GM12878 (cell line): ENCODE measurements at regions not wholly inside any gene's neighbourhood (a gene's known extent, or its start where the extent isn't known, plus 50 kb on each side); places are given as distances from the start of the nearest gene placed in this dataset.

Experiments used
- ATAC-seq: fragments of 200-7000 bp; cut with Tn5 transposase; 3 replicates; pipeline ENCODE4 v1.9.1; 2020; ENCODE audit warnings: mild to moderate bottlenecking, moderate library complexity
- BruUV-seq: library from RNA; stranded (reverse); fragments of 400-500 nt; replicated peaks from 2 replicates; lab custom pipeline; 2021; lab: Mats Ljungman, UMichigan
- CTCF ChIA-PET: fragments of 300-600 bp; sonication (Branson Sonifier 250); formaldehyde crosslinking; extraction: SDS; loops from one replicate; lab custom pipeline; 2021; ENCODE audit warnings: inconsistent platforms; lab: Yijun Ruan, JAX
- POLR2A ChIA-PET: fragments of 350-600 bp; formaldehyde crosslinking; extraction: SDS; loops from one replicate; lab custom pipeline; 2021; ENCODE audit warnings: inconsistent platforms; lab: Charles Lee
- RAD21 ChIA-PET: fragments of 300-600 bp; sonication (Branson Sonifier 250); formaldehyde crosslinking; loops from one replicate; lab custom pipeline; 2023; ENCODE audit warnings: antibody characterized with exemption; ENCODE audit not compliant: unreplicated experiment; lab: Charles Lee
- SMC1A ChIA-PET: fragments of 300-600 bp; sonication (Branson Sonifier 250); formaldehyde crosslinking; loops from one replicate; lab custom pipeline; 2023; ENCODE audit not compliant: unreplicated experiment, uncharacterized antibody; lab: Charles Lee
- DNase-seq: peaks from one replicate; pipeline ENCODE4 v3.0.0-alpha.2; 2011; ENCODE audit warnings: low read depth, low spot score
- FAIRE-seq: peaks from 3 replicates; lab custom pipeline; 2011; peaks lifted over from hg19 to GRCh38; lab: Jason Lieb, UNC
- H2AFZ ChIP-seq: 2 replicates; pipeline ENCODE4 v1.6.0; 2011; ENCODE audit warnings: low read depth, low read length, control low read depth; ENCODE audit not compliant: control insufficient read depth
- H3K27ac ChIP-seq: 2 replicates; pipeline ENCODE4 v1.5.1; 2011; ENCODE audit warnings: control low read depth; ENCODE audit not compliant: control insufficient read depth, insufficient read depth
- H3K27me3 ChIP-seq, 2 experiments: replicated peaks in 1 of 2; 2 replicates each; pipeline versions ENCODE4 v1.6.0 to v1.6.1; 2011; ENCODE audit warnings: low read length in 1 of 2; ENCODE audit not compliant: control insufficient read depth in 2 of 2, insufficient read depth in 2 of 2
- H3K36me3 ChIP-seq, 2 experiments: 2 replicates each; pipeline ENCODE4 v1.5.1; 2011; ENCODE audit warnings: low read length in 1 of 2; ENCODE audit not compliant: control insufficient read depth in 2 of 2, insufficient read depth in 2 of 2
- H3K4me1 ChIP-seq: 2 replicates; pipeline ENCODE4 v1.6.1; 2011; ENCODE audit warnings: mild to moderate bottlenecking, low read length, moderate library complexity, mixed read lengths; ENCODE audit not compliant: control insufficient read depth, insufficient read depth
- H3K4me2 ChIP-seq: 2 replicates; pipeline ENCODE4 v1.6.0; 2011; ENCODE audit warnings: control low read depth; ENCODE audit not compliant: control insufficient read depth, insufficient read depth
- H3K4me3 ChIP-seq: fragments of 200-600 bp; sonication (generic); 2 replicates; pipeline ENCODE4 v1.5.1; 2016
- H3K79me2 ChIP-seq: 2 replicates; pipeline ENCODE4 v1.6.0; 2011; ENCODE audit warnings: low read length; ENCODE audit not compliant: control insufficient read depth, insufficient read depth
- H3K9ac ChIP-seq: 2 replicates; pipeline ENCODE4 v1.8.0; 2011; ENCODE audit warnings: low read length, control low read depth, mixed read lengths; ENCODE audit not compliant: control insufficient read depth, insufficient read depth
- H3K9me3 ChIP-seq: replicated peaks from 3 replicates; pipeline ENCODE4 v1.5.1; 2011; ENCODE audit warnings: mild to moderate bottlenecking, low read length; ENCODE audit not compliant: control insufficient read depth, insufficient read depth
- H4K20me1 ChIP-seq: 2 replicates; pipeline ENCODE4 v1.6.0; 2011; ENCODE audit not compliant: control insufficient read depth, insufficient read depth
- ATF7 ChIP-seq: fragments of 450-650 bp; IDR thresholded peaks from 2 replicates; pipeline ENCODE4 v1.6.1; 2016; ENCODE audit warnings: low read depth, mild to moderate bottlenecking
- CREM ChIP-seq: IDR thresholded peaks from 2 replicates; pipeline ENCODE4 v1.6.1; 2014; ENCODE audit warnings: antibody characterized with exemption, low read depth
- DPF2 ChIP-seq: fragments of 450-650 bp; IDR thresholded peaks from 2 replicates; pipeline ENCODE4 v1.6.1; 2017; ENCODE audit warnings: mild to moderate bottlenecking
- EP300 ChIP-seq, 2 experiments: fragments of 150-350 bp in 1 of 2; IDR thresholded peaks; 2 replicates each; pipeline ENCODE4 v1.6.1; 2011 to 2012; ENCODE audit warnings: low read depth in 2 of 2, low read length in 2 of 2, borderline replicate concordance in 1 of 2, improper control_type of control experiment in 1 of 2, inconsistent platforms in 1 of 2; ENCODE audit not compliant: control insufficient read depth in 1 of 2
- FOXM1 ChIP-seq: IDR thresholded peaks from 2 replicates; pipeline ENCODE4 v1.6.1; 2012; ENCODE audit warnings: low read depth, mild to moderate bottlenecking, inconsistent platforms, low read length, moderate library complexity
- KAT2A ChIP-seq: conservative IDR thresholded peaks from 2 replicates; pipeline ENCODE4 v1.6.1; 2011; ENCODE audit warnings: low read depth, low read length; ENCODE audit not compliant: control insufficient read depth
- KDM1A ChIP-seq: fragments of 200-600 bp; sonication (generic); IDR thresholded peaks from 2 replicates; pipeline ENCODE4 v1.6.1; 2016; ENCODE audit warnings: borderline replicate concordance
- MYB ChIP-seq: fragments of 150-350 bp; IDR thresholded peaks from 2 replicates; pipeline ENCODE4 v1.6.1; 2014; ENCODE audit warnings: mild to moderate bottlenecking, low read depth, low read length, borderline replicate concordance
- NBN ChIP-seq: fragments of 450-650 bp; IDR thresholded peaks from 2 replicates; pipeline ENCODE4 v1.6.1; 2016
- NFXL1 ChIP-seq: fragments of 450-650 bp; IDR thresholded peaks from 2 replicates; pipeline ENCODE4 v1.6.1; 2017; ENCODE audit warnings: antibody characterized with exemption, mild to moderate bottlenecking, borderline replicate concordance
- NR2C1 ChIP-seq: fragments of 450-650 bp; IDR thresholded peaks from 2 replicates; pipeline ENCODE4 v1.6.1; 2017; ENCODE audit warnings: antibody characterized with exemption, mild to moderate bottlenecking, moderate library complexity
- NR2F1 ChIP-seq: fragments of 450-650 bp; conservative IDR thresholded peaks from 2 replicates; pipeline ENCODE4 v1.6.1; 2017; ENCODE audit warnings: mild to moderate bottlenecking
- POLR2A ChIP-seq: IDR thresholded peaks from 2 replicates; pipeline ENCODE4 v1.6.1; 2011; ENCODE audit warnings: low read depth, mild to moderate bottlenecking, low read length
- POU2F2 ChIP-seq: IDR thresholded peaks from 3 replicates; pipeline ENCODE4 v1.6.1; 2011; ENCODE audit warnings: low read depth, mild to moderate bottlenecking, low read length, borderline replicate concordance
- SIN3A ChIP-seq: IDR thresholded peaks from 2 replicates; pipeline ENCODE4 v1.6.1; 2012; ENCODE audit warnings: low read depth, low read length, improper control_type of control experiment
- TCF3 ChIP-seq: IDR thresholded peaks from 2 replicates; pipeline ENCODE4 v1.6.1; 2012; ENCODE audit warnings: low read depth, mild to moderate bottlenecking, low read length, borderline replicate concordance; ENCODE audit not compliant: insufficient read depth
- YY1 ChIP-seq: IDR thresholded peaks from 2 replicates; pipeline ENCODE4 v1.6.1; 2011; ENCODE audit warnings: low read depth, mild to moderate bottlenecking, low read length
- ZNF384 ChIP-seq: IDR thresholded peaks from 2 replicates; pipeline ENCODE4 v1.6.1; 2012; ENCODE audit warnings: low read depth, mild to moderate bottlenecking, low read length, improper control_type of control experiment, borderline replicate concordance
- WGBS: methylation state at CpG from one replicate; pipeline ENCODE4 v1.1.6; 2016; ENCODE audit warnings: low lambda C conversion rate; ENCODE audit not compliant: insufficient replicate concordance, insufficient coverage; ENCODE audit errors: missing lambda C conversion rate; 5-methylcytosine and 5-hydroxymethylcytosine counted together
- in situ Hi-C: fragments of 300-500 bp; cut with MboI; formaldehyde crosslinking; loops from 9 replicates; pipeline ENCODE4 v1.14.3; 2018; ENCODE audit warnings: mixed read lengths
- intact Hi-C: fragments of 100-400 bp; cut with micrococcal nuclease; formaldehyde crosslinking; loops from one replicate; pipeline ENCODE4 v1.14.2; 2022; ENCODE audit not compliant: unreplicated experiment

DNA sequence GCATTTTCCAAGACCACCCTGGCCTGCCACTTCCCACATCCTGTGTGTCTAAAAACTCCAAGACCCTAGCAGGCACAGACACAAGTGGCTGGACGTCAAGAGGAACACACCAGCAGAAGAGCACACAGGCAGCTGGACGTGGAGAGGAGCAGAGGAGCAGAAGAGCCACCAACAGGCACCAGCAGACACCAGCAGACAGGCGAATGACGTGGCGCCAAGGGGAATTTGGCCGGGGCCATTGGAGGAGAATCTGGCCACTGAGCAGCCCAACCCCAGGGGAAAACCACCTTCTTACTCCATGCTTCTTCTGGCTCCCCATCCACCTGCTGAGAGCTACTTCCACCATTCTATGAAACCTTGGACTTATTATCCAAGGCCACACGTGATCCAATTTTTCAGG lies 243.1 kb upstream of the CTSO start:
- WGBS: 20% methylated on average over 3 of the region's 7 CpGs
- 0 out of 2 replicates have a peak, but pooled peaks have one; percentile 30 for TF ChIP-seq CREM
- no peak for TF ChIP-seq DPF2
- H3K27me3 ChIP-seq: no peaks in the 10 kb centered on the region
- H2AFZ ChIP-seq: peak overlapping the region; percentile 35
- no peaks in the 10 kb centered on the region for H4K20me1 ChIP-seq
- no peaks in the 10 kb centered on the region for H3K36me3 ChIP-seq
- H3K4me2 ChIP-seq: no peak overlapping the region
- intact Hi-C loops (loop anchor here (5.0 kb wide), 1 partner anchor 309 kb away; no protein-coding TSS in a partner anchor), in situ Hi-C loops (no loop called here)
- FAIRE-seq (no peak), DNase-seq (no peak), ATAC-seq (peak; percentile 14; the same call in 1 of the 3 replicates)
- peaks cover 13% of the 10 kb centered on the region for H3K4me1 ChIP-seq
- H3K4me3 ChIP-seq: no peak overlapping the region
- ChIA-PET RAD21 (interaction anchor here (0.9 to 1.6 kb wide), 2 partner anchors 39 to 427 kb away, joined by 3 to 4 read pairs; no protein-coding TSS in a partner anchor), CTCF (interaction anchor here (1.1 to 2.5 kb wide), 4 partner anchors 10 to 23 kb away, joined by 4 to 8 read pairs (median 5); no protein-coding TSS in a partner anchor), SMC1A (interaction anchor here (1.2 to 2.1 kb wide), 9 partner anchors 8 to 40 kb away, joined by 3 to 9 read pairs (median 4); no protein-coding TSS in a partner anchor), POLR2A (no interaction called here)
- no peaks in the 10 kb centered on the region; the same call in 2 of the 3 replicates for H3K9me3 ChIP-seq
- no TSS peak for BruUV-seq
- no peaks in the 10 kb centered on the region for H3K79me2 ChIP-seq
- no peak overlapping the region for H3K9ac ChIP-seq
- peak overlapping the region; percentile 51 for H3K27ac ChIP-seq

- DNase-seq (peak; percentile 51), FAIRE-seq (peak; percentile 71), ATAC-seq (peak; percentile 95)
- intact Hi-C loops: loop anchor here (5.0 kb wide), 1 partner anchor 309 kb away; no protein-coding TSS in a partner anchor
- POLR2A ChIA-PET: no interaction called here
- Histone ChIP-seq H3K27me3 (no peaks in the 10 kb centered on the region), H3K9me3 (no peaks in the 10 kb centered on the region; the same call in 2 of the 3 replicates), H3K9ac (no peak overlapping the region), H3K4me2 (no peak overlapping the region), H3K36me3 (no peaks in the 10 kb centered on the region), H3K27ac (no peak overlapping the region), H3K4me3 (no peak overlapping the region), H3K79me2 (no peaks in the 10 kb centered on the region), H4K20me1 (no peaks in the 10 kb centered on the region), H2AFZ (no peak overlapping the region), H3K4me1 (peaks cover 11% of the 10 kb centered on the region)
- CTCF ChIA-PET: interaction anchor here (1.8 to 2.5 kb wide), 3 partner anchors 9 to 22 kb away, joined by 4 to 8 read pairs (median 6); no protein-coding TSS in a partner anchor
- RAD21 ChIA-PET: interaction anchor here (0.5 to 1.6 kb wide), 5 partner anchors 18 to 426 kb away, joined by 3 to 4 read pairs (median 3); no protein-coding TSS in a partner anchor
- SMC1A ChIA-PET: interaction anchor here (0.8 to 2.1 kb wide), 8 partner anchors 9 to 39 kb away, joined by 3 to 9 read pairs (median 7); no protein-coding TSS in a partner anchor
- in situ Hi-C loops: no loop called here
- no TSS peak for BruUV-seq
- TF ChIP-seq KDM1A: no peak
- TF ChIP-seq EP300 (IDR thresholded peaks at IDR 0.05; ENCODE audit: borderline replicate concordance in 1 of 2, control insufficient read depth in 1 of 2, low read depth in 2 of 2, low read length in 2 of 2): peak in 1 of 2 experiments; percentile 59; a peak in 1 of 4 replicates
- peak; percentile 63; the same call in 1 of the 2 replicates for TF ChIP-seq FOXM1
- TF ChIP-seq ZNF384: no peak
- no peak for TF ChIP-seq YY1
- TF ChIP-seq NR2C1: no peak
- TF ChIP-seq NR2F1: peak; percentile 72
- peak; percentile 57; the same call in 1 of the 3 replicates for TF ChIP-seq POU2F2
- no peak for TF ChIP-seq KAT2A
- no peak for TF ChIP-seq POLR2A
- TF ChIP-seq NFXL1: no peak
- no peak for TF ChIP-seq MYB
- no peak for TF ChIP-seq TCF3
- no peak for TF ChIP-seq NBN
- TF ChIP-seq ATF7: peak; percentile 57
- no peak for TF ChIP-seq SIN3A
These were observed 242.2 kb upstream of the CTSO start for GRCh38 chr4:156195914-156196313.
